ENCODE measurements at regions not wholly inside any gene's neighbourhood (a gene's known extent, or its start where the extent isn't known, plus 50 kb on each side); places are given as distances from the start of the nearest gene placed in this dataset.

DNA sequence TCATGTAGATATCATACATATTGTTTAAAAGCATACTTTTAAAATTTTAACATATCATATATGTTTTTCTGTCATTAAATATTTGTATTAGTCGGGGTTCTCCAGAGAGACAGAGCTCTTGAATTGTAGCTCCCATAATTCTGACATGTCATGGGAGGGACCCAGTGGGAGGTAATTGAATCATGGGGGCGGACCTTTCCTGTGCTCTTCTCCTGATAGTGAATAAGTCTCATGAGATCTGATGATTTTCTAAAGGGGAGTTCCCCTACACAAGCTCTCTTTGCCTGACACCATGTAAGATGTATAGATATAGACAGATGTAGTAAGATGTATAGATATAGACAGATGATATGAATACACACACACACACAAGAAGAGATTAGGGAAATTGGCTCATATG is 161.2 kb upstream of the ABI3BP start:
- no peak overlapping the region for H3K27ac ChIP-seq (ENCODE audit: insufficient read depth, low read length)
- TF ChIP-seq, protein P1, sequence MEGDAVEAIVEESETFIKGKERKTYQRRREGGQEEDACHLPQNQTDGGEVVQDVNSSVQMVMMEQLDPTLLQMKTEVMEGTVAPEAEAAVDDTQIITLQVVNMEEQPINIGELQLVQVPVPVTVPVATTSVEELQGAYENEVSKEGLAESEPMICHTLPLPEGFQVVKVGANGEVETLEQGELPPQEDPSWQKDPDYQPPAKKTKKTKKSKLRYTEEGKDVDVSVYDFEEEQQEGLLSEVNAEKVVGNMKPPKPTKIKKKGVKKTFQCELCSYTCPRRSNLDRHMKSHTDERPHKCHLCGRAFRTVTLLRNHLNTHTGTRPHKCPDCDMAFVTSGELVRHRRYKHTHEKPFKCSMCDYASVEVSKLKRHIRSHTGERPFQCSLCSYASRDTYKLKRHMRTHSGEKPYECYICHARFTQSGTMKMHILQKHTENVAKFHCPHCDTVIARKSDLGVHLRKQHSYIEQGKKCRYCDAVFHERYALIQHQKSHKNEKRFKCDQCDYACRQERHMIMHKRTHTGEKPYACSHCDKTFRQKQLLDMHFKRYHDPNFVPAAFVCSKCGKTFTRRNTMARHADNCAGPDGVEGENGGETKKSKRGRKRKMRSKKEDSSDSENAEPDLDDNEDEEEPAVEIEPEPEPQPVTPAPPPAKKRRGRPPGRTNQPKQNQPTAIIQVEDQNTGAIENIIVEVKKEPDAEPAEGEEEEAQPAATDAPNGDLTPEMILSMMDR (conservative IDR thresholded peaks at IDR 0.05; ENCODE audit: low read depth, low read length) = no peak
- TF ChIP-seq FOS (IDR thresholded peaks at IDR 0.05; ENCODE audit: low read depth, low read length) (no peak), MAFK (IDR thresholded peaks at IDR 0.05; ENCODE audit: low read depth, low read length) (no peak), CEBPB (IDR thresholded peaks at IDR 0.05; ENCODE audit: low read depth, low read length) (no peak), MAZ (IDR thresholded peaks at IDR 0.05; ENCODE audit: borderline replicate concordance, low read depth, low read length) (no peak), RFX5 (IDR thresholded peaks at IDR 0.05; ENCODE audit: low read depth, low read length) (no peak), BHLHE40 (IDR thresholded peaks at IDR 0.05; ENCODE audit: low read depth, low read length) (no peak), SMC3 (IDR thresholded peaks at IDR 0.05; ENCODE audit: low read depth, low read length) (no peak), RAD21 (IDR thresholded peaks at IDR 0.05; ENCODE audit: low read length) (no peak)
- TF ChIP-seq, protein P2, sequence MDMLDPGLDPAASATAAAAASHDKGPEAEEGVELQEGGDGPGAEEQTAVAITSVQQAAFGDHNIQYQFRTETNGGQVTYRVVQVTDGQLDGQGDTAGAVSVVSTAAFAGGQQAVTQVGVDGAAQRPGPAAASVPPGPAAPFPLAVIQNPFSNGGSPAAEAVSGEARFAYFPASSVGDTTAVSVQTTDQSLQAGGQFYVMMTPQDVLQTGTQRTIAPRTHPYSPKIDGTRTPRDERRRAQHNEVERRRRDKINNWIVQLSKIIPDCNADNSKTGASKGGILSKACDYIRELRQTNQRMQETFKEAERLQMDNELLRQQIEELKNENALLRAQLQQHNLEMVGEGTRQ (IDR thresholded peaks at IDR 0.05; ENCODE audit: low read depth, low read length) = no peak
- TF ChIP-seq, protein P3, sequence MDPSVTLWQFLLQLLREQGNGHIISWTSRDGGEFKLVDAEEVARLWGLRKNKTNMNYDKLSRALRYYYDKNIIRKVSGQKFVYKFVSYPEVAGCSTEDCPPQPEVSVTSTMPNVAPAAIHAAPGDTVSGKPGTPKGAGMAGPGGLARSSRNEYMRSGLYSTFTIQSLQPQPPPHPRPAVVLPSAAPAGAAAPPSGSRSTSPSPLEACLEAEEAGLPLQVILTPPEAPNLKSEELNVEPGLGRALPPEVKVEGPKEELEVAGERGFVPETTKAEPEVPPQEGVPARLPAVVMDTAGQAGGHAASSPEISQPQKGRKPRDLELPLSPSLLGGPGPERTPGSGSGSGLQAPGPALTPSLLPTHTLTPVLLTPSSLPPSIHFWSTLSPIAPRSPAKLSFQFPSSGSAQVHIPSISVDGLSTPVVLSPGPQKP (IDR thresholded peaks at IDR 0.05; ENCODE audit: borderline replicate concordance, low read depth, low read length) = no peak
- H2BK120ac ChIP-seq (ENCODE audit: low read depth, low read length) = no peak overlapping the region
- no peak overlapping the region for H3K4ac ChIP-seq (ENCODE audit: low read depth, low read length)
- no peak overlapping the region for H3K14ac ChIP-seq (replicated peaks; ENCODE audit: low read depth, low read length)
- no peaks in the 10 kb centered on the region for H3K27me3 ChIP-seq (ENCODE audit: control insufficient read depth, insufficient read depth, low read length)
- H3K4me1 ChIP-seq (ENCODE audit: control insufficient read depth, insufficient read depth, low read length) = peaks cover 5% of the 10 kb centered on the region
- H2BK20ac ChIP-seq (ENCODE audit: low read depth, low read length) = no peak overlapping the region
- intact Hi-C loops (cut with micrococcal nuclease) = no loop called here
- no peak overlapping the region for H3K4me3 ChIP-seq (ENCODE audit: insufficient read depth, low read depth, low read length)
- H2BK5ac ChIP-seq (ENCODE audit: low read depth, low read length, poor library complexity, severe bottlenecking) = no peak overlapping the region
- DNase-seq = no peak
- H3K9ac ChIP-seq (ENCODE audit: low read depth, low read length) = no peak overlapping the region
- H2AK5ac ChIP-seq (ENCODE audit: low read depth, low read length) = no peak overlapping the region
- H4K8ac ChIP-seq (ENCODE audit: low read depth in 2 of 2, low read length in 2 of 2) = no peak overlapping the region
- no peak overlapping the region for H2AK9ac ChIP-seq (replicated peaks; ENCODE audit: low read depth, low read length, poor library complexity)
- no CpG with 5 or more reads among the region's 2 CpGs for WGBS, 2 experiments (ENCODE audit: extremely low coverage in 2 of 2, insufficient read length in 1 of 2)
- H3K9me1 ChIP-seq (ENCODE audit: insufficient read depth, low read length) = no peaks in the 10 kb centered on the region
- dilution Hi-C loops (cut with HindIII; ENCODE audit: low sequenced_read_pairs, unreplicated experiment) = no loop called here
- no peak overlapping the region for H2AFZ ChIP-seq (replicated peaks; ENCODE audit: low read length, poor library complexity)
- H3K18ac ChIP-seq (ENCODE audit: low read depth, low read length) = no peak overlapping the region
- no peak for ATAC-seq (ENCODE audit: low read depth)
- H3K23ac ChIP-seq (ENCODE audit: low read depth, low read length) = no peak overlapping the region
- POLR2A ChIA-PET (ENCODE audit: unreplicated experiment) = no interaction called here
- H3K9me3 ChIP-seq (ENCODE audit: control insufficient read depth, insufficient read depth, low read length) = no peaks in the 10 kb centered on the region
- in situ Hi-C loops (cut with MboI; ENCODE audit: low sequenced_read_pairs) = no loop called here
- CTCF ChIA-PET = no interaction called here
- no TSS peak for BruUV-seq (replicated peaks)
- no peak overlapping the region for H4K5ac ChIP-seq (ENCODE audit: low read depth, low read length)
- no peak overlapping the region for H2BK15ac ChIP-seq (ENCODE audit: low read depth, low read length)
- H3K36me3 ChIP-seq (ENCODE audit: control insufficient read depth, insufficient read depth, low read length) = no peaks in the 10 kb centered on the region
- H3K79me1 ChIP-seq (ENCODE audit: low read depth in 1 of 2, low read length in 2 of 2) = no peaks in the 10 kb centered on the region
- H4K91ac ChIP-seq (ENCODE audit: insufficient read depth, low read depth, low read length) = no peak overlapping the region
- no peak overlapping the region for H3K4me2 ChIP-seq (ENCODE audit: low read depth, low read length)
- no peaks in the 10 kb centered on the region for H4K20me1 ChIP-seq (ENCODE audit: insufficient read depth, low read length)
- no peak overlapping the region for H3K56ac ChIP-seq (ENCODE audit: extremely low read depth, insufficient read depth, low read length)

All from IMR-90 (cell line).